Adrenal gland (tissue), 5 donors: ENCODE measurements at regions not wholly inside any gene's neighbourhood (a gene's known extent, or its start where the extent isn't known, plus 50 kb on each side); places are given as distances from the start of the nearest gene placed in this dataset.

Experiments
- POLR2A ChIP-seq, 2 donors: fragments of 450-650 bp; IDR thresholded peaks; one replicate each; pipeline ENCODE4 v1.6.1; 2017; ENCODE audit warnings: antibody characterized with exemption in 2 of 2, mild to moderate bottlenecking in 2 of 2, moderate library complexity in 1 of 2
- TF ChIP-seq, protein P1 (sequence below), 6 experiments: fragments of 450-650 bp in 4 of 6; fragments of 200-600 bp in 2 of 6; sonication (generic) in 1 of 6; IDR thresholded peaks; 1 replicate in 5 of 6; 2 replicates in 1 of 6; pipeline versions ENCODE4 v1.5.1 to v1.8.0; 2016 to 2021; ENCODE audit warnings: antibody characterized with exemption in 6 of 6, mild to moderate bottlenecking in 2 of 6, moderate library complexity in 1 of 6
- donor health status: DM: no; HTN: no; CAD: no.

GRCh38 chr3:174596447-174596982 is 262.6 kb upstream of the NAALADL2 start:
- TF ChIP-seq, protein P1, sequence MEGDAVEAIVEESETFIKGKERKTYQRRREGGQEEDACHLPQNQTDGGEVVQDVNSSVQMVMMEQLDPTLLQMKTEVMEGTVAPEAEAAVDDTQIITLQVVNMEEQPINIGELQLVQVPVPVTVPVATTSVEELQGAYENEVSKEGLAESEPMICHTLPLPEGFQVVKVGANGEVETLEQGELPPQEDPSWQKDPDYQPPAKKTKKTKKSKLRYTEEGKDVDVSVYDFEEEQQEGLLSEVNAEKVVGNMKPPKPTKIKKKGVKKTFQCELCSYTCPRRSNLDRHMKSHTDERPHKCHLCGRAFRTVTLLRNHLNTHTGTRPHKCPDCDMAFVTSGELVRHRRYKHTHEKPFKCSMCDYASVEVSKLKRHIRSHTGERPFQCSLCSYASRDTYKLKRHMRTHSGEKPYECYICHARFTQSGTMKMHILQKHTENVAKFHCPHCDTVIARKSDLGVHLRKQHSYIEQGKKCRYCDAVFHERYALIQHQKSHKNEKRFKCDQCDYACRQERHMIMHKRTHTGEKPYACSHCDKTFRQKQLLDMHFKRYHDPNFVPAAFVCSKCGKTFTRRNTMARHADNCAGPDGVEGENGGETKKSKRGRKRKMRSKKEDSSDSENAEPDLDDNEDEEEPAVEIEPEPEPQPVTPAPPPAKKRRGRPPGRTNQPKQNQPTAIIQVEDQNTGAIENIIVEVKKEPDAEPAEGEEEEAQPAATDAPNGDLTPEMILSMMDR (IDR thresholded peaks at IDR 0.05), result no peak
- no peak for TF ChIP-seq POLR2A (IDR thresholded peaks at IDR 0.05)
